HG02885 (cell line): ENCODE measurements at regions not wholly inside any gene's neighbourhood (a gene's known extent, or its start where the extent isn't known, plus 50 kb on each side); places are given as distances from the start of the nearest gene placed in this dataset.
"Not testable (repeated sequence)": the region's sequence is repeated elsewhere in the genome, so short reads cannot be mapped to it uniquely, and the experiment has no call there.

ENCODE experiments used
- ATAC-seq: cut with Tn5 transposase; IDR thresholded peaks from one replicate; pipeline ENCODE4 v1.9.1; 2021; ENCODE audit warnings: mild to moderate bottlenecking; ENCODE audit not compliant: unreplicated experiment, poor library complexity

DNA sequence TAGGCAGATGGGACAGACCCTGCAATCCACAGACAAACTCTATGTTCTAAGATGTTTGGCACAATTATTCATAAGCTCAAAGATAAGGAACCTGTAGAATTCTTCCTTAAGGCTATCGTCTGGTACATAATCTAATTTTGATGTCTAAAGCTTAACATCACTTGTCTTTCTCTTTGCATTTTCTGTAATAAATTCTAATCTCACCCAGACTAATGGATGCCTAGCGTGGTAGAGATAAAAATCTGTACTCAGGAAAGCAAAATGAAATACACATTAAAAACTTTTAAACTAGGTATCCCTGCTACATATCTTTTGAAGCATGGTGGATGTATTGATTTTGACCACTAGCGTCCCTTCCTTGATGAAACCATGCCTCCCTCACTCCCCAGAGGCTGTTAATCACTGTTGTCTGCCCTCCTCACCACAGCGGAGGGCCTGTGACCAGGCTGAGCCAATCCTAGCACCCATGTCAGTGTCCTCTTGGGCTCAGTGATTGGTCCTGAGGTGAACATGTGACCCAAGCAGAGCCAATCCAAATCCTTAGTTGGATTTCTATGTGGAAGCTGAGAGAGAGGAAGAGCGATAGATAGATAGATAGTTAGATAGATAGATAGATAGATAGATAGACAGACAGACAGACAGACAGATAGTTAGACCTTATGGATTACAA is 82.2 kb upstream of the GRK3 start:
- ATAC-seq: no peak

- ATAC-seq: no peak
Observed at GRCh38 chr22:25482868-25483639, 81.4 kb upstream of the GRK3 start.

GRCh38 chr22:25483931-25484330 is 80.5 kb upstream of the GRK3 start:
- no peak for ATAC-seq

DNA sequence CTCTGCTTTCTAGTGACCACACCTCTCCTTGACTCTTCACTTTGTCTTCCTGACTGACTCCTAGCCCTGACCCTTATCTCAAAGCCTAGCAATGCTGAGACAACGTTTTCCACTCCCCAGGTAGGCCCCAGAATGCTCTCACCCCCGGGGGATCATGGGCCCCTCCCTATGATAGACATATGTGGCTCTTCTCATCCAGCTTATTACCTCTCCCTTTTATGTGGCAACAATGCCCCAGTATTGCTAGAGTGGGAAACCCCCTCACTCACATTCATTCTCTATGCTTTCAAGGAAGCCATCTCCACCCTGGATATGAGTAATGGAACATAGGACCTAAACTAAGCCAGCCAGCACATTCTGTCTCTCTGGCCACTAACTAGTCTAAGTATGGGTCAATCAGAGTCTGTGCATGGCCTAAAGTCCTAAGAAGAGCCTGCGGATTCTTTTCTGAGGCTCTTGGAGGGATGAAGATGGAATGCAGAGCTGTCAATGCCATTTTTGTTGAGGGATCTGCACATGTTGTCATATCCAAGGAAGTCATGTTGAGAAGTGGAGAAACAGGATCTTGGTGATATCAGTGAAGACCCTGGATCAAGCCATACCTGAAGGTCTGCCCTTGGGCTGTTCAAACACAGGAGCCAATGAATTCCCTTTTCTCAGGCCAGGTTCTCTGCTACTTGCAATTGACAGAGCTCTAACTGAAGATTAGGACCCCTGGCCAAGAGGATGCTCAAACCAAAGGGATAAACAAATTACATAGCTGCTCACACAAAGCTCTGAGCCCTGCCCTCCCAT is 79.8 kb upstream of the GRK3 start:
- no peak for ATAC-seq

GRCh38 chr22:25485626-25486545 is 78.6 kb upstream of the GRK3 start:
- ATAC-seq: no peak

DNA sequence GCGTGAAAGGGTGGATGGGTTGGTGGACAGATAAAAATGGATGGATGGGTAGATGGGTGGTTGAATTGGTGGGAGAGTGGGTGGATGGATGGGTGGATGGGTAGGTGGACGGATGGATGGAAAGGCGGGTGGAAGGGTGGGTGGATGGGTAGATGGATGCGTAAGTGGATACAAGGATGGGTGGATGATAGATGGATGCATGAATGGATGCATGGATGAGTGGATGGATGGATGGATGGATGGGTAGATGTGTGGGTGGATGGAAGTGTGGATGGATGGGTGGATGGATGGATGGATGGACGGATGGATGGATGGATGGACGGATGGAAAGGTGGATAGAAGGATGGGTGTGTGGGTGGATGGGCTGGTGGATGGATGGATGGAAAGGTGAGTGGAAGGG is 77.0 kb upstream of the GRK3 start:
- no peak for ATAC-seq

DNA sequence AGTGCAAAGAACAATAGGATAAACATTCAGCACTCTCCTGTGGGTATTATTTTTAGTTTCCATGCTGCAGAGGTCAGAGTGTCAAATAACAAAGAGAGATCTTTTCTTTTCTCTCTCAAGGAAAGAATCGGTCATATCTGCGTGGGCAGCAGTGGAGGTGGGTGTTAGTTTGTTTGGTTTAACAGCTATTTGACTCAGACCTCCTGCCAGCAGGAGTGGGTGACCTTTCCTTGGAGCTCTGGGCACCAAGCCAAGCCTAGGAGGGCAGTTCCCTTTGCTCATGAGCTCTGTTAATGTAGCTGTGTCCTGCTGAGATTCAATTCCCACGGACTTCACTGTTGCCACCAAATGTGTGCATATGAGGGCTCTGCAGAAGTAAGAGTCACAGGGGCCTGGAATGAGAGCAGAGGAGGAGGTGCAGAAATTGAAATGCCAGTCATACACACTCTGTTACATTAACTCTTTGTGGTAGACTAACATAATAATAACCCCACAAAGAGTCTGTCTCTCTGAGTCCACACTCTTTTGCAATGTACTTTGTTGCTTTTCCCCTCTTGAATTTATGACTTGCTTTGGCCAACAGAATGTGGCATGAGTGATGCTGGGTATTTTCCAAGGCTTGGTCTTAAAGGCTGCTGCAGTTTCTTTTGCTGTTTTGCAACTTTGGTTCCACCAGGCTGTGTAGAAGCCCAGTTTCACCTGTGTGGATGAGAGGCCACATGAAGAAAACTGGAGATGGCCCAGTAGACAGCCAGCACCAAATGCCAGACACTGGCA is 76.0 kb upstream of the GRK3 start:
- ATAC-seq: no peak

GRCh38 chr22:25489947-25490346 is 74.5 kb upstream of the GRK3 start:
- no peak for ATAC-seq

- no peak for ATAC-seq
Observed at GRCh38 chr22:25490896-25491295, 73.6 kb upstream of the GRK3 start.

- no peak for ATAC-seq
Observed at GRCh38 chr22:25492162-25492561, 72.3 kb upstream of the GRK3 start.

DNA sequence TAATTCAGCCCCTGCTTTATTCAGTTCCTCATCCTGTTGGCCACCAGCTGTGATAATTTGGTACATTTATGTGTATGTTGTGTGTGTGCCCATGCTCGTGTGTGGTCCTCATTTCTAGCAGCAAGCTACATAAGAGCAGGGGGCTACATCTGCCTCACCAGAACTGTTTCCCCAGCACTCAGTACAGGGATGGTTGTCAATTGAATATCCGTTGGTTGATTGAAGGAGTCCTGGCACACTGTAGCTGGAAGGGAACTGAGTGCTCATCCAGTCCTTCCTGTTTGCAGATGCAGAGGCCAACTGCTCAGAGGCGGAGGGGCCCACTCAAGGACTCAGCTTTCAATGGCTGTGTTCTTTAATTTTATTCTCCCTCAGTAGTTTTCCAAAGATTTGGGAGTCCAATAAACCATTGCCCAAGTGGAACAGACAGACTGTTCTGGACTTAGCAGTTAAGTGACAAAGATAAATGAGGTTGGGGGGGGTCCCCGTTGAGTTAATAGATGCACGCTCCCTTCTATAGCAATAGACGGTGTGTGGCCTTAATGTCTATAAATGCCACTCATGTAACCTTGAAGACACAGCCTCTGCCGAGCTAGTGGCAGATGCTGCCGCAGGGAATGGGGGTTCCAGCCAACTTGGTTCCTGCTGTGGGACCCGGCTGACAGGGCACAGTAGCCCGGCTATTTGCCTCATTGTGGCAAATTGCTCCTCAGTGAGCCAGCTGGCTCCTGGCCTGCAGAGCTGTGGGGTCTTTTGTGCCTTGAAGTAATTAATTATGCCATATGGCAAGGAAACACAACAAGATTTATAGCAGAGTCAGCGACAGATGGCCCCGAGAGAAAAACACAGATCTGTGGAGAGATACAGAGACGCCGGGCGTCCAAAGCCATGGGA is 71.4 kb upstream of the GRK3 start:
- no peak for ATAC-seq

- no peak for ATAC-seq
Observed at GRCh38 chr22:25493794-25494193, 70.7 kb upstream of the GRK3 start.

GRCh38 chr22:25494774-25495173 is 69.7 kb upstream of the GRK3 start:
- no peak for ATAC-seq

DNA sequence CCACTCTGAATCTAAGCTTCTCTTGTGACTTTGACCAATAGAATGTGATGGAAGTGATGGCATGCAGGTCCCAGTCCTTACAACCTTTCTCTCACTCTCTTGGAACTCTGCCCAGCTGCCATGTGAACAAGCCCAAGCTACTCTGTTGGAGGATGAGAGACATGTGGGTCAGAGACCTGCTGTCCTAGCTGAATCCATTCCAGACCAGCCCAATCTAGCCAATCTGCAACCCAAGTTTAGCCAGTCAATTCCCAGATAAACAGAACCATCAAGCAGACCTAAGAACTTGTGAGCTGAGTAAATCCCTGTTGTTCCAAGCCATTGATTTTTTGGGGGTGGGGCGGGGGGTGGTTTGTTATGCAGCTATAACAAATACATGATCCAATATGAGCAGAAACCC is 69.2 kb upstream of the GRK3 start:
- no peak for ATAC-seq

DNA sequence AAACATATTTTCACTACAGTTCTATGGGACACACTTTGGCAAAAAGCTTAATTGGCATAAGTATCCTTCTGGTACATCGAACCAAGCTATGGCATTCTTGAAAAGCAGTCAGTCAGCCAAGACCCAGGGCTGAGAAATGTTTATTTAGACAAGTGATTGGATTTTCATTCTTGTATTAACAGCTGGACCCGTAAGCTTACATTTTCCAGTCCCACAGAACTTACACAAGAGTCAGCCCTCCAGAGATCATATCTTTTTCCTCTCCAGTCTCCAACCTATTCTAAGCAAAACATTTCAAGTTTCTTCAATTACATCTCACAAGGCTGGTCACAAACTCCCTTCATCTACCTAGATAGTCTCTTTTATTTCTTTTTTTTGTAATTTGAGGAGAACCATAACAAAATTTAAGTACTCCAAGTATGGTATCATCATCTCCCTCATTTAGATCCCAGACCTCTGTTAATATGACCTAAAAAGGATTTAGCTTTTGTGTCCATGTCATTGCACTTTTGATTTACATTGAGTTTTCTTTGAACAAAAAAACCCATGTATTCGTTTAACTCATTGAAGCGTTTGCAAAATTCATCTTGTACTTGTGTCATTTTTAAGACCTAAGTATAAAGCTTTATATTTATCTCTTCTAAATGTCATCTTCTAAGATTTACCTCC is 67.9 kb upstream of the GRK3 start:
- no peak for ATAC-seq

GRCh38 chr22:25497181-25497641 is 67.3 kb upstream of the GRK3 start:
- no peak for ATAC-seq

- no peak for ATAC-seq
Observed at GRCh38 chr22:25497716-25498115, 66.8 kb upstream of the GRK3 start.

DNA sequence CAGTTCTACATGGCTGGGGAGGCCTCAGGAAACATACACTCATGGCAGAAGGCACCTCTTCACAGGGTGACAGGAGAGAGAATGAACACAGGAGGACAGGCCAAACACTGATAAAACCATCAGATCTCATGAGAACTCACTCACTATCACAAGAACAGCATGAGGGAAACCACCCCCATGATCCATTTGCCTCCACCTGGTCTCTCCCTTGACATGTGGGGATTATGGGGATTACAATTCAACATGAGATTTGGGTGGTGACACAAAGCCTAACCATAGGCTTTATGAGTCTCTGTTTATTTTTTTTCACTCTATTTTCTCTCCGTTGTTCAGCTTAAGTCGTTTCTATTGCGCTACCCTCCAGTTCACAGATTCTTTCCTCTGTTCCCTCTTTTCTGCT is 63.8 kb upstream of the GRK3 start:
- ATAC-seq: not testable (repeated sequence)
